ENCODE measurements at regions not wholly inside any gene's neighbourhood (a gene's known extent, or its start where the extent isn't known, plus 50 kb on each side); places are given as distances from the start of the nearest gene placed in this dataset.

GRCh38 chr18:34543945-34544344, 166.2 kb upstream of the DTNA start (continued):
- TF ChIP-seq CHD7 (IDR thresholded peaks at IDR 0.05; ENCODE audit: insufficient replicate concordance, low read length) (no peak), TBP (IDR thresholded peaks at IDR 0.05; ENCODE audit: low read depth, low read length) (no peak), ATF2 (IDR thresholded peaks at IDR 0.05; ENCODE audit: low read length) (no peak), TAF7 (optimal IDR thresholded peaks at IDR 0.05; ENCODE audit: borderline replicate concordance, low read depth, low read length) (no peak), FOSL1 (IDR thresholded peaks at IDR 0.05; ENCODE audit: insufficient read depth, low read depth, low read length) (no peak), CEBPB (IDR thresholded peaks at IDR 0.05; ENCODE audit: low read depth, low read length) (no peak), GTF2F1 (IDR thresholded peaks at IDR 0.05; ENCODE audit: borderline replicate concordance, low read depth, low read length) (no peak), MAX (IDR thresholded peaks at IDR 0.05) (no peak), SRF (IDR thresholded peaks at IDR 0.05; ENCODE audit: low read depth, low read length) (no peak), MAFK (IDR thresholded peaks at IDR 0.05; ENCODE audit: low read depth, low read length) (no peak), CREB1 (IDR thresholded peaks at IDR 0.05) (no peak)
